GM10248 (cell line): ENCODE measurements at regions not wholly inside any gene's neighbourhood (a gene's known extent, or its start where the extent isn't known, plus 50 kb on each side); places are given as distances from the start of the nearest gene placed in this dataset.

Source experiments
- CTCF ChIA-PET: fragments of 300-600 bp; sonication (Branson Sonifier 250); formaldehyde crosslinking; extraction: SDS; loops from one replicate; lab custom pipeline; 2021; ENCODE audit warnings: antibody characterized with exemption; lab: Yijun Ruan, JAX
- POLR2A ChIA-PET: fragments of 350-650 bp; sonication (Branson Sonifier 250); formaldehyde crosslinking; extraction: SDS; loops from one replicate; lab custom pipeline; 2020; ENCODE audit warnings: antibody characterized with exemption; lab: Yijun Ruan, JAX
- DNase-seq: peaks from one replicate; pipeline ENCODE4 v3.0.0; 2012; ENCODE audit errors: extremely low spot score
- TF ChIP-seq, protein P1 (sequence below): IDR thresholded peaks from 2 replicates; pipeline ENCODE4 v1.5.1; 2012; ENCODE audit warnings: mild to moderate bottlenecking, low read depth; ENCODE audit errors: extremely low read depth, missing control alignments, control extremely low read depth

GRCh38 chr15:68488290-68488689 lies 56.3 kb upstream of the ITGA11 start:
- DNase-seq: no peak
- TF ChIP-seq, protein P1, sequence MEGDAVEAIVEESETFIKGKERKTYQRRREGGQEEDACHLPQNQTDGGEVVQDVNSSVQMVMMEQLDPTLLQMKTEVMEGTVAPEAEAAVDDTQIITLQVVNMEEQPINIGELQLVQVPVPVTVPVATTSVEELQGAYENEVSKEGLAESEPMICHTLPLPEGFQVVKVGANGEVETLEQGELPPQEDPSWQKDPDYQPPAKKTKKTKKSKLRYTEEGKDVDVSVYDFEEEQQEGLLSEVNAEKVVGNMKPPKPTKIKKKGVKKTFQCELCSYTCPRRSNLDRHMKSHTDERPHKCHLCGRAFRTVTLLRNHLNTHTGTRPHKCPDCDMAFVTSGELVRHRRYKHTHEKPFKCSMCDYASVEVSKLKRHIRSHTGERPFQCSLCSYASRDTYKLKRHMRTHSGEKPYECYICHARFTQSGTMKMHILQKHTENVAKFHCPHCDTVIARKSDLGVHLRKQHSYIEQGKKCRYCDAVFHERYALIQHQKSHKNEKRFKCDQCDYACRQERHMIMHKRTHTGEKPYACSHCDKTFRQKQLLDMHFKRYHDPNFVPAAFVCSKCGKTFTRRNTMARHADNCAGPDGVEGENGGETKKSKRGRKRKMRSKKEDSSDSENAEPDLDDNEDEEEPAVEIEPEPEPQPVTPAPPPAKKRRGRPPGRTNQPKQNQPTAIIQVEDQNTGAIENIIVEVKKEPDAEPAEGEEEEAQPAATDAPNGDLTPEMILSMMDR: no peak
- ChIA-PET POLR2A (no interaction called here), CTCF (interaction anchor here (1.1 kb wide), 1 partner anchor 10 kb away, joined by 3 read pairs; no protein-coding TSS in a partner anchor)

DNA sequence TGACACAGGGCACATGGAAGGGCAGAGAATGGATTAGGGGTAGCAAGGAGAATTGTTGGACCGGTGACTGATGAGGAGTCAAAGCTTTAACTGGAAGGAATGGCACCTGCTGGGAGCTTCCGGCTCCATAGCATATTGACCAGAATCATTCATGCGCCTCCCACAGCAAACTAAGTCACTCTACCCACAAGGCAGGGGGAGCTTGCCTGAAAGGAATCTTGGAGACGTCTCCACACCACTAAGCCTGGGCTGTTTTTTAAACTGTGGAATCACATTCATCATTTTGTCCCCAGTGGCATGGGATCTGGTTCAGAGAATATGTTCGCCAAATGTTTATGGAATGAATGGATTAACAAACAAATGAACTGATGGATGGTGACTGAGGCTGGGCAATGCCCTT lies 57.0 kb upstream of the ITGA11 start:
- ChIA-PET POLR2A (no interaction called here), CTCF (no interaction called here)
- no peak for DNase-seq
- TF ChIP-seq, protein P1: no peak

DNA sequence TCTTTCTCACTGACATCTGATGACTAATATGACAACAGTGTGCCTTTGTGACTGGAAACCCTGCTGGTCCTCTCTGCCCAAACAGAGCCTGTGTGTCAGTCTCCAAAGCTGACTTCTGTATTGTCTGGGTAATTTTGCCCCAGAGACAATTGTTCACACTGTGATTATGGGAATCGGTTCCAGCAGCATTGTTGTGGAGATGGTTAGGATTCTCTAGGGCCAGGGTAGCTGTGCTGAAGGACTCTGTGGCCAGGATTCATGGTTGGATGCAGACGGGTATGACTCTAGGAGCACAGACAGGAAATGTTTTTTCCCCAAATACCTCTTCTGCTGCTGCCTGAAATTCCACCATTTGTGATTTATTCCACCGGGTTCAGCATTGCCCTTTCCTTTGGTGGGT lies 57.5 kb upstream of the ITGA11 start:
- POLR2A ChIA-PET: no interaction called here
- DNase-seq: no peak
- CTCF ChIA-PET: interaction anchor here (1.5 kb wide), 1 partner anchor 13 kb away, joined by 3 read pairs; no protein-coding TSS in a partner anchor
- TF ChIP-seq, protein P1: no peak

DNA sequence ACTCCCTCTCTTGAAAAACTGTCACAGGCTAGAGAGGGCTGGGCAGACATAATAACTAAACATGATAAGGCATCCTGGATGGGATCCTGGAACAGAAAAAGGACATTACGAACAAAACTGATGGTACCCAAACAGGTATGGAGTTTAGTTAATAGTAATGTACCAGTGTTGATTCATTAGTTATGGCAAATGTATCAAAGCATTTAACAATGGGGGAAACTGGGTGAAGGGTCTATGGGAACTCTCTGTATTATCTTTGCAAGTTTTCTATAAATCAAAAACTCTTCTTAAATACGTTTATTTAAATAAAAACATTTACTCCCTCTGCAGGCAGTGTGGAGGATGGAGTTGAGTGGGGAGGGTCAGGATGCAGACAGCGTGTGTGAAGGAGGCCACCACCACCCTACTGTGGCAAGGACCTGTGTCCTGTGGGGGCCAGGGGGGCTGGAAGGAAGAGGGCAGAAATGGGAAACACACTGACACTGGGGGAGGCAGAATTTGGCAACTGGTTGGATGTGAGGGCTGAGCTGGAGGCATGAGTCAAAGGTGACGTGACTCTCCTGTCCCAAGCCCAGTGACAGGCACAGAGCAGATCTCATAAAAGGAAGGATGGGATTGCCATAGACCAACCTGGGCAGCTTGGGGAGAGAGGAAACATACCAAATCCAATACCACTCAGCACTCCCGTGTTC lies 59.6 kb upstream of the ITGA11 start:
- TF ChIP-seq, protein P1: no peak
- POLR2A ChIA-PET: no interaction called here
- CTCF ChIA-PET: interaction anchor here (0.8 kb wide), 1 partner anchor 10 kb away, joined by 3 read pairs; no protein-coding TSS in a partner anchor
- no peak for DNase-seq

- ChIA-PET POLR2A (no interaction called here), CTCF (no interaction called here)
- no peak for DNase-seq
- TF ChIP-seq, protein P1: no peak
These were observed 60.9 kb upstream of the ITGA11 start for GRCh38 chr15:68492855-68493254.

GRCh38 chr15:68493629-68494028 lies 61.7 kb upstream of the ITGA11 start:
- POLR2A ChIA-PET: no interaction called here
- TF ChIP-seq, protein P1: no peak
- CTCF ChIA-PET: no interaction called here
- no peak for DNase-seq
